ENCODE measurements at regions not wholly inside any gene's neighbourhood (a gene's known extent, or its start where the extent isn't known, plus 50 kb on each side); places are given as distances from the start of the nearest gene placed in this dataset.

- H3K4ac ChIP-seq (ENCODE audit: low read depth, low read length), result no peak overlapping the region
- H2BK5ac ChIP-seq (ENCODE audit: insufficient read length, low read length), result no peak overlapping the region
- H3K18ac ChIP-seq (ENCODE audit: insufficient read length, low read depth, low read length), result no peak overlapping the region
- no peaks in the 10 kb centered on the region for H3K27me3 ChIP-seq (ENCODE audit: insufficient read depth, low read length)
- no peak overlapping the region for H2BK15ac ChIP-seq (ENCODE audit: low read depth, low read length)
- H3K4me1 Mint-ChIP-seq, result peaks cover 27 to 30% of the 10 kb centered on the region in 2 experiments
- H4K8ac ChIP-seq (replicated peaks; ENCODE audit: insufficient read length, low read depth, low read length), result no peak overlapping the region
- H3K36me3 Mint-ChIP-seq (ENCODE audit: insufficient read depth in 1 of 3, low read depth in 3 of 3), result no peaks in the 10 kb centered on the region
- no peak overlapping the region for H3K9ac ChIP-seq (ENCODE audit: extremely low read depth, insufficient read length, low read length)
- WGBS (ENCODE audit: extremely low coverage, insufficient read length, low lambda C conversion rate), result no CpG with 5 or more reads among the region's 4 CpGs
- no peak overlapping the region for H2BK20ac ChIP-seq (ENCODE audit: low read depth, low read length, poor library complexity, severe bottlenecking)
- H3K4me3 Mint-ChIP-seq, result no peak overlapping the region
- H3K4me1 ChIP-seq (ENCODE audit: insufficient read depth, low read length), result peaks cover 6% of the 10 kb centered on the region; the same call in 1 of the 2 replicates
- H3K79me2 ChIP-seq (ENCODE audit: insufficient read depth, low read length), result no peaks in the 10 kb centered on the region
- peaks cover 2% of the 10 kb centered on the region; the same call in 1 of the 2 replicates for H3K27me3 Mint-ChIP-seq (ENCODE audit: low read depth)
- no peaks in the 10 kb centered on the region for H3K9me3 ChIP-seq (ENCODE audit: control insufficient read depth, low read depth, low read length)
- no peaks in the 10 kb centered on the region for H4K20me1 ChIP-seq (ENCODE audit: control insufficient read depth, insufficient read depth, insufficient read length)
- no peaks in the 10 kb centered on the region for H3K23me2 ChIP-seq (ENCODE audit: insufficient read length, low read depth, low read length, poor library complexity, severe bottlenecking)
- H3K9me3 Mint-ChIP-seq, result no peaks in the 10 kb centered on the region; a peak in 2 of 5 replicates
- no peak for DNase-seq
- H2BK120ac ChIP-seq (ENCODE audit: low read depth, low read length, poor library complexity, severe bottlenecking), result no peak overlapping the region
- no peak overlapping the region for H3K56ac ChIP-seq (ENCODE audit: insufficient read length, low read depth, low read length)
- no peak overlapping the region for H4K91ac ChIP-seq (ENCODE audit: insufficient read length, low read depth, low read length)
- no peak overlapping the region for H3K27ac Mint-ChIP-seq
- H4K5ac ChIP-seq (ENCODE audit: insufficient read length, low read depth, low read length), result no peak overlapping the region
- H3K79me1 ChIP-seq (ENCODE audit: insufficient read depth, low read depth, low read length, poor library complexity, severe bottlenecking), result no peaks in the 10 kb centered on the region
- no peak overlapping the region for H2AK5ac ChIP-seq (ENCODE audit: insufficient read length, low read length)
- H3K23ac ChIP-seq (ENCODE audit: insufficient read length, low read depth, low read length), result no peak overlapping the region
- TF ChIP-seq CTCF (conservative IDR thresholded peaks at IDR 0.05), result no peak
- no peak overlapping the region for H3K4me2 ChIP-seq (ENCODE audit: insufficient read depth, insufficient read length, low read length)
- H2BK12ac ChIP-seq (ENCODE audit: insufficient read length, low read depth, low read length), result no peak overlapping the region
- H3K14ac ChIP-seq (ENCODE audit: insufficient read depth, low read length), result no peak overlapping the region
- H2AFZ ChIP-seq (ENCODE audit: low read length), result no peak overlapping the region
- H3K27ac ChIP-seq (ENCODE audit: insufficient read length, low read depth, low read length), result no peak overlapping the region
- no peak overlapping the region for H3T11ph ChIP-seq (ENCODE audit: low read length)
These were observed 65.2 kb upstream of the SYPL1 start for GRCh38 chr7:106177300-106177690.
